H9 (cell line): ENCODE measurements at regions not wholly inside any gene's neighbourhood (a gene's known extent, or its start where the extent isn't known, plus 50 kb on each side); places are given as distances from the start of the nearest gene placed in this dataset.

ENCODE experiments used
- DNase-seq: peaks from one replicate; pipeline ENCODE4 v3.0.0-alpha.2; 2017
- H2AFZ ChIP-seq: one replicate; pipeline ENCODE4 v1.6.1; 2013; ENCODE audit warnings: mild to moderate bottlenecking, low read length, control low read depth, moderate library complexity
- H2AK5ac ChIP-seq: 2 replicates; pipeline ENCODE4 v1.6.1; 2013; ENCODE audit warnings: low read length, control low read depth, mixed read lengths; ENCODE audit not compliant: insufficient read length
- H2BK120ac ChIP-seq: one replicate; pipeline ENCODE4 v1.6.1; 2013; ENCODE audit warnings: low read depth, mild to moderate bottlenecking, low read length, control low read depth, inconsistent platforms; ENCODE audit not compliant: poor library complexity, severe bottlenecking
- H2BK12ac ChIP-seq: 2 replicates; pipeline ENCODE4 v1.6.1; 2013; ENCODE audit warnings: low read length, control low read depth, mixed read lengths, low read depth; ENCODE audit not compliant: insufficient read length
- H2BK15ac ChIP-seq: 2 replicates; pipeline ENCODE4 v1.6.1; 2013; ENCODE audit warnings: low read depth, low read length, control low read depth
- H2BK20ac ChIP-seq: one replicate; pipeline ENCODE4 v1.6.1; 2013; ENCODE audit warnings: low read depth, mild to moderate bottlenecking, low read length, control low read depth, inconsistent platforms; ENCODE audit not compliant: poor library complexity, severe bottlenecking
- H2BK5ac ChIP-seq: 2 replicates; pipeline ENCODE4 v1.6.1; 2013; ENCODE audit warnings: low read length, control low read depth, mixed read lengths; ENCODE audit not compliant: insufficient read length
- H3K14ac ChIP-seq: 2 replicates; pipeline ENCODE4 v1.6.1; 2013; ENCODE audit warnings: low read length, control low read depth; ENCODE audit not compliant: insufficient read depth
- H3K18ac ChIP-seq: 2 replicates; pipeline ENCODE4 v1.6.1; 2013; ENCODE audit warnings: low read depth, mild to moderate bottlenecking, mixed read lengths, low read length, control low read depth; ENCODE audit not compliant: insufficient read length
- H3K23ac ChIP-seq: 2 replicates; pipeline ENCODE4 v1.6.1; 2013; ENCODE audit warnings: low read length, control low read depth, mixed read lengths, low read depth; ENCODE audit not compliant: insufficient read length
- H3K23me2 ChIP-seq: 2 replicates; pipeline ENCODE4 v1.6.1; 2013; ENCODE audit warnings: low read depth, mild to moderate bottlenecking, mixed read lengths, low read length, control low read depth; ENCODE audit not compliant: insufficient read length, poor library complexity, severe bottlenecking
- H3K27ac ChIP-seq: 2 replicates; pipeline ENCODE4 v1.5.1; 2013; ENCODE audit warnings: low read length, control low read depth, mixed read lengths, low read depth; ENCODE audit not compliant: insufficient read length
- H3K27me3 ChIP-seq: 2 replicates; pipeline ENCODE4 v1.6.1; 2013; ENCODE audit warnings: low read length, control low read depth, inconsistent platforms; ENCODE audit not compliant: insufficient read depth
- H3K4ac ChIP-seq: 2 replicates; pipeline ENCODE4 v1.6.1; 2013; ENCODE audit warnings: low read depth, mild to moderate bottlenecking, control low read depth, inconsistent platforms, low read length, moderate library complexity
- H3K4me1 ChIP-seq: 2 replicates; pipeline ENCODE4 v1.6.1; 2013; ENCODE audit warnings: low read length, control low read depth, inconsistent platforms; ENCODE audit not compliant: insufficient read depth
- H3K4me2 ChIP-seq: 2 replicates; pipeline ENCODE4 v1.6.1; 2013; ENCODE audit warnings: low read length, control low read depth, mixed read lengths; ENCODE audit not compliant: insufficient read length, insufficient read depth
- H3K56ac ChIP-seq: 2 replicates; pipeline ENCODE4 v1.6.1; 2013; ENCODE audit warnings: low read depth, mild to moderate bottlenecking, mixed read lengths, low read length, control low read depth; ENCODE audit not compliant: insufficient read length
- H3K79me1 ChIP-seq: 2 replicates; pipeline ENCODE4 v1.6.1; 2013; ENCODE audit warnings: low read depth, mild to moderate bottlenecking, moderate library complexity, low read length, control low read depth, inconsistent platforms; ENCODE audit not compliant: insufficient read depth, poor library complexity, severe bottlenecking
- H3K79me2 ChIP-seq: 2 replicates; pipeline ENCODE4 v1.6.1; 2013; ENCODE audit warnings: low read length, control low read depth, inconsistent platforms; ENCODE audit not compliant: insufficient read depth
- H3K9ac ChIP-seq: 2 replicates; pipeline ENCODE4 v1.6.1; 2013; ENCODE audit warnings: low read length, control low read depth, mixed read lengths; ENCODE audit not compliant: insufficient read length; ENCODE audit errors: extremely low read depth
- H3K9me3 ChIP-seq: one replicate; pipeline ENCODE4 v1.6.1; 2013; ENCODE audit warnings: low read depth, low read length, inconsistent platforms; ENCODE audit not compliant: control insufficient read depth
- H3T11ph ChIP-seq: one replicate; pipeline ENCODE4 v1.6.1; 2013; ENCODE audit warnings: mild to moderate bottlenecking, low read length, control low read depth, inconsistent platforms
- H4K20me1 ChIP-seq: one replicate; pipeline ENCODE4 v1.6.1; 2013; ENCODE audit not compliant: control insufficient read depth, insufficient read length, insufficient read depth
- H4K5ac ChIP-seq: 2 replicates; pipeline ENCODE4 v1.6.1; 2013; ENCODE audit warnings: low read depth, mild to moderate bottlenecking, mixed read lengths, low read length, control low read depth; ENCODE audit not compliant: insufficient read length
- H4K8ac ChIP-seq: replicated peaks from 2 replicates; pipeline ENCODE4 v1.6.1; 2013; ENCODE audit warnings: low read length, control low read depth, mixed read lengths, low read depth; ENCODE audit not compliant: insufficient read length
- H4K91ac ChIP-seq: 2 replicates; pipeline ENCODE4 v1.6.1; 2013; ENCODE audit warnings: low read depth, mild to moderate bottlenecking, moderate library complexity, mixed read lengths, low read length, control low read depth; ENCODE audit not compliant: insufficient read length
- H3K27ac Mint-ChIP-seq, 3 experiments: 2 replicates in 2 of 3; 3 replicates in 1 of 3; pipeline ENCODE4 v1.8.0; 2020 to 2021; ENCODE audit warnings: mixed read lengths in 3 of 3, mild to moderate bottlenecking in 1 of 3, moderate library complexity in 1 of 3
- H3K27me3 Mint-ChIP-seq: 2 replicates; pipeline ENCODE4 v1.8.0; 2021; ENCODE audit warnings: low read depth, mild to moderate bottlenecking, moderate library complexity, mixed read lengths
- H3K36me3 Mint-ChIP-seq, 3 experiments: 2 replicates in 2 of 3; 3 replicates in 1 of 3; pipeline ENCODE4 v1.8.0; 2020 to 2021; ENCODE audit warnings: low read depth in 3 of 3, mixed read lengths in 3 of 3; ENCODE audit not compliant: insufficient read depth in 1 of 3
- H3K4me1 Mint-ChIP-seq, 2 experiments: 2 replicates each; pipeline ENCODE4 v1.8.0; 2020; ENCODE audit warnings: mixed read lengths in 2 of 2
- H3K4me3 Mint-ChIP-seq, 2 experiments: 2 replicates in 1 of 2; 3 replicates in 1 of 2; pipeline ENCODE4 v1.8.0; 2020 to 2021; ENCODE audit warnings: mild to moderate bottlenecking in 2 of 2, mixed read lengths in 2 of 2, moderate library complexity in 1 of 2
- H3K9me3 Mint-ChIP-seq, 2 experiments: 2 replicates in 1 of 2; 3 replicates in 1 of 2; pipeline ENCODE4 v1.8.0; 2020; ENCODE audit warnings: mild to moderate bottlenecking in 2 of 2, mixed read lengths in 2 of 2, moderate library complexity in 1 of 2
- WGBS: extraction: QIAGEN DNeasy Blood & Tissue Kit; methylation state at CpG from one replicate; pipeline ENCODE4 v1.1.7; 2013; ENCODE audit warnings: missing lambda C conversion rate, low lambda C conversion rate, mixed read lengths; ENCODE audit not compliant: insufficient read length; ENCODE audit errors: extremely low coverage; 5-methylcytosine and 5-hydroxymethylcytosine counted together
- TF ChIP-seq, protein P1 (sequence below): fragments of 200-600 bp; sonication (generic); conservative IDR thresholded peaks from 3 replicates; pipeline ENCODE4 v1.8.0; 2021; ENCODE audit warnings: antibody characterized with exemption, mild to moderate bottlenecking

DNA sequence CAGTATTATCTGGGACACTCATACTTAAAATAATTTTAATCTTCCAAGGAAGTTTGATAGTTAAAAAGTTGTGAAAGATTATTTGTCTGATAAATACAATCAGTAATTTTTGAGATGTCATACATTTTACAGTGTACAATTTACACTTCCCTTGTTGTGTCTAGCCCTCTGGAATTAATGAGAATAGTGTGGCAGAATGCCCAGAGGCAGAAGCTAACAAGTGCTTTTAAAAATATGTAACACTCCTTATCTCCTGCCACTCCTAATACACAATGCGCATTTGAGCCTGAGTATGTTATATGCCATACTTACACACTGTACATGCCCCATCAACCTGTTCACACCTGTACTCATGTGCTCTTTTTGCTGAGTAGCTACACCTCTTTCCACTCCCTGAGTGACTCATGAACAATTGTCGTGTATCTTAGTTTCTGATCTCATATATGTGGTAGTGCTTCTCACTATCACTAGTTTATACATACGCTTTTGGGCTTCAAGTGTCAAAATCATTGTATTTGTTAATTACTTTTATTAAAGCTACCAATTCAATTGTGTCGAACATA, 106.9 kb upstream of the GNAI1 start:
- Histone ChIP-seq H2BK20ac (no peak overlapping the region), H4K5ac (no peak overlapping the region), H3K18ac (no peak overlapping the region), H4K91ac (no peak overlapping the region), H2AFZ (no peak overlapping the region), H3K4ac (no peak overlapping the region), H3K79me2 (no peaks in the 10 kb centered on the region), H3K56ac (no peak overlapping the region), H2AK5ac (no peak overlapping the region), H2BK12ac (no peak overlapping the region), H3K9me3 (no peaks in the 10 kb centered on the region), H3K27ac (no peak overlapping the region), H2BK5ac (no peak overlapping the region), H3T11ph (no peak overlapping the region), H3K79me1 (no peaks in the 10 kb centered on the region), H3K4me2 (no peak overlapping the region), H2BK15ac (no peak overlapping the region), H3K27me3 (no peaks in the 10 kb centered on the region), H3K14ac (no peak overlapping the region), H2BK120ac (no peak overlapping the region), H4K8ac (no peak overlapping the region), H4K20me1 (no peaks in the 10 kb centered on the region), H3K4me1 (no peaks in the 10 kb centered on the region), H3K23ac (no peak overlapping the region), H3K23me2 (no peaks in the 10 kb centered on the region), H3K9ac (no peak overlapping the region)
- WGBS = no CpG with 5 or more reads among the region's 4 CpGs
- Mint-ChIP-seq H3K36me3 (peaks cover 0 to 5% (median 4%) of the 10 kb centered on the region in 3 experiments; a peak in 4 of 7 replicates), H3K4me1 (no peaks in the 10 kb centered on the region), H3K9me3 (peaks cover 16 to 19% of the 10 kb centered on the region in 2 experiments), H3K27ac (no peak overlapping the region), H3K4me3 (no peak overlapping the region), H3K27me3 (no peaks in the 10 kb centered on the region)
- DNase-seq = no peak
- TF ChIP-seq, protein P1, sequence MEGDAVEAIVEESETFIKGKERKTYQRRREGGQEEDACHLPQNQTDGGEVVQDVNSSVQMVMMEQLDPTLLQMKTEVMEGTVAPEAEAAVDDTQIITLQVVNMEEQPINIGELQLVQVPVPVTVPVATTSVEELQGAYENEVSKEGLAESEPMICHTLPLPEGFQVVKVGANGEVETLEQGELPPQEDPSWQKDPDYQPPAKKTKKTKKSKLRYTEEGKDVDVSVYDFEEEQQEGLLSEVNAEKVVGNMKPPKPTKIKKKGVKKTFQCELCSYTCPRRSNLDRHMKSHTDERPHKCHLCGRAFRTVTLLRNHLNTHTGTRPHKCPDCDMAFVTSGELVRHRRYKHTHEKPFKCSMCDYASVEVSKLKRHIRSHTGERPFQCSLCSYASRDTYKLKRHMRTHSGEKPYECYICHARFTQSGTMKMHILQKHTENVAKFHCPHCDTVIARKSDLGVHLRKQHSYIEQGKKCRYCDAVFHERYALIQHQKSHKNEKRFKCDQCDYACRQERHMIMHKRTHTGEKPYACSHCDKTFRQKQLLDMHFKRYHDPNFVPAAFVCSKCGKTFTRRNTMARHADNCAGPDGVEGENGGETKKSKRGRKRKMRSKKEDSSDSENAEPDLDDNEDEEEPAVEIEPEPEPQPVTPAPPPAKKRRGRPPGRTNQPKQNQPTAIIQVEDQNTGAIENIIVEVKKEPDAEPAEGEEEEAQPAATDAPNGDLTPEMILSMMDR = no peak
